ENCODE measurements at regions not wholly inside any gene's neighbourhood (a gene's known extent, or its start where the extent isn't known, plus 50 kb on each side); places are given as distances from the start of the nearest gene placed in this dataset.
"Not testable (repeated sequence)": the region's sequence is repeated elsewhere in the genome, so short reads cannot be mapped to it uniquely, and the experiment has no call there.

GRCh38 chr6:66993708-66994107 is 1286.7 kb upstream of the EYS start:
- TF ChIP-seq CTCF (conservative IDR thresholded peaks at IDR 0.05); EZH2 (IDR thresholded peaks at IDR 0.05; ENCODE audit: low read depth): not testable (repeated sequence)

Measured in PC-9 (cell line).